Effector memory CD8-positive, alpha-beta T cell (primary cell): ENCODE measurements at regions not wholly inside any gene's neighbourhood (a gene's known extent, or its start where the extent isn't known, plus 50 kb on each side); places are given as distances from the start of the nearest gene placed in this dataset.

ENCODE experiments used
- ATAC-seq: fragments of 150-1000 bp; cut with Tn5 transposase; replicated peaks from 2 replicates; pipeline ENCODE4 v1.10.0; 2021; ENCODE audit warnings: mild to moderate bottlenecking, moderate library complexity
- DNase-seq, 3 experiments: peaks; one replicate each; pipeline ENCODE4 v3.0.0; 2021
- H3K27ac Mint-ChIP-seq, 2 donors: one replicate each; pipeline ENCODE4 v1.8.0; 2022; ENCODE audit warnings: mild to moderate bottlenecking in 2 of 2, mixed read lengths in 2 of 2, moderate library complexity in 2 of 2
- H3K27me3 Mint-ChIP-seq, 2 donors: one replicate each; pipeline ENCODE4 v1.8.0; 2022; ENCODE audit warnings: mixed read lengths in 2 of 2
- H3K36me3 Mint-ChIP-seq: one replicate; pipeline ENCODE4 v1.8.0; 2022; ENCODE audit warnings: mild to moderate bottlenecking, moderate library complexity, mixed read lengths; ENCODE audit not compliant: insufficient read depth
- H3K4me1 Mint-ChIP-seq, 2 donors: one replicate each; pipeline ENCODE4 v1.8.0; 2022; ENCODE audit warnings: low read depth in 2 of 2, mixed read lengths in 2 of 2
- H3K4me3 Mint-ChIP-seq, 2 donors: one replicate each; pipeline ENCODE4 v1.8.0; 2022; ENCODE audit warnings: mild to moderate bottlenecking in 2 of 2, mixed read lengths in 2 of 2, moderate library complexity in 2 of 2
- H3K9me3 Mint-ChIP-seq, 2 donors: one replicate each; pipeline ENCODE4 v1.8.0; 2022; ENCODE audit warnings: mixed read lengths in 2 of 2

- ATAC-seq (no peak), DNase-seq (no peak)
- Mint-ChIP-seq H3K27ac (no peak overlapping the region), H3K9me3 (no peaks in the 10 kb centered on the region), H3K36me3 (no peaks in the 10 kb centered on the region), H3K4me1 (no peaks in the 10 kb centered on the region), H3K27me3 (peaks cover 30 to 55% of the 10 kb centered on the region in 2 donors), H3K4me3 (no peak overlapping the region)
Measured at GRCh38 chr2:224142397-224143312, 103.6 kb upstream of the SERPINE2 start.

DNA sequence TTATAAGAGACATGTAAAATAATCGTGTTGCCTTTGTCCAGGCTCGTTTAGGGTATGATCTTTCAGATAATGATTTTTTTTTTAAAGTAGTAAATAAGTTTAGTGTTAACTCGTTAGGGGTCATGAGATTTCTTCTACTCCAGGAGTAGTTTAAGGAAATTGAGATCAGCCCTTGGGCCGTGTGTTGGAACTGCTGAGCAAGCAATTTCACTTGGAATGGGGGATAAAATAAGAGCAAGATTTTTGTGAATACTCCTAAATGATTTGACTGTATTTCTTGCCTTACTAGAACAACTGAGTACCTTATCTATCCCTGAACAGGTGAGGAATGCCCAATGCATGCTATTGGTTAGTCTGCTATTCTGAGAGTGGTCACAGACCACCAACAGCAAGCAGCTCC lies 102.2 kb upstream of the SERPINE2 start:
- Mint-ChIP-seq H3K4me3 (no peak overlapping the region), H3K27ac (no peak overlapping the region), H3K4me1 (no peaks in the 10 kb centered on the region), H3K36me3 (no peaks in the 10 kb centered on the region), H3K27me3 (peaks cover 26 to 47% of the 10 kb centered on the region in 2 donors), H3K9me3 (no peaks in the 10 kb centered on the region)
- DNase-seq (no peak), ATAC-seq (no peak)

GRCh38 chr2:224137208-224137607 lies 98.1 kb upstream of the SERPINE2 start:
- H3K36me3 Mint-ChIP-seq: no peaks in the 10 kb centered on the region
- no peak for DNase-seq
- H3K4me1 Mint-ChIP-seq: no peaks in the 10 kb centered on the region
- no peak overlapping the region for H3K27ac Mint-ChIP-seq
- no peak for ATAC-seq
- no peak overlapping the region for H3K4me3 Mint-ChIP-seq
- H3K9me3 Mint-ChIP-seq: no peaks in the 10 kb centered on the region
- peaks cover 32 to 57% of the 10 kb centered on the region in 2 donors for H3K27me3 Mint-ChIP-seq

DNA sequence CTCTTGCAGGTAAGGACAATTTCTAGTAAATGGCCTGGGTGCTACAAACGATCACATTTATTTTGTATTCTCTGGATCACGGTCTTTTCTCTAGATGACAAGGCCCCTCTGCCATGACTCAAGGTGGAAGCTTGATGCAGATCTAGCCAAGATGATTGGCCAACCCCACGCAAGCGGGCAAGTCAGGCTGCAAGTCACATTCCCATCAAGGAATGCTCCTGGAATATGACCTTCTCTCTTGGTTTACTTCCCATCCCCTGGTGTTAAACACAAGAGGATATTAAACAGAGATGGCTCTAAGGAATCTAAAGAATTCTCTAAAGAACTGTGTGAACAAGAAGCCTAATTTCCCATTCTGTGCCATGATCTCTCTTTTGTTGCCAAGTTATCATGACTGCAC lies 97.3 kb upstream of the SERPINE2 start:
- H3K27ac Mint-ChIP-seq: no peak overlapping the region
- H3K4me1 Mint-ChIP-seq: no peaks in the 10 kb centered on the region
- peaks cover 34 to 57% of the 10 kb centered on the region in 2 donors for H3K27me3 Mint-ChIP-seq
- H3K4me3 Mint-ChIP-seq: no peak overlapping the region
- no peaks in the 10 kb centered on the region for H3K36me3 Mint-ChIP-seq
- no peak for DNase-seq
- H3K9me3 Mint-ChIP-seq: no peaks in the 10 kb centered on the region
- ATAC-seq: no peak

GRCh38 chr2:224135881-224136280 lies 96.8 kb upstream of the SERPINE2 start:
- no peaks in the 10 kb centered on the region for H3K4me1 Mint-ChIP-seq

GRCh38 chr2:224134003-224134734 lies 95.1 kb upstream of the SERPINE2 start:
- Mint-ChIP-seq H3K27ac (no peak overlapping the region), H3K9me3 (no peaks in the 10 kb centered on the region), H3K4me1 (no peaks in the 10 kb centered on the region), H3K36me3 (no peaks in the 10 kb centered on the region), H3K27me3 (peaks cover 36 to 61% of the 10 kb centered on the region in 2 donors), H3K4me3 (no peak overlapping the region)
- ATAC-seq: no peak
- no peak for DNase-seq

More at GRCh38 chr2:224135881-224136280, 96.8 kb upstream of the SERPINE2 start:
- no peak for ATAC-seq
- Mint-ChIP-seq H3K27ac (no peak overlapping the region), H3K27me3 (peaks cover 36 to 60% of the 10 kb centered on the region in 2 donors), H3K9me3 (no peaks in the 10 kb centered on the region), H3K4me3 (no peak overlapping the region), H3K36me3 (no peaks in the 10 kb centered on the region)
- DNase-seq: no peak

DNA sequence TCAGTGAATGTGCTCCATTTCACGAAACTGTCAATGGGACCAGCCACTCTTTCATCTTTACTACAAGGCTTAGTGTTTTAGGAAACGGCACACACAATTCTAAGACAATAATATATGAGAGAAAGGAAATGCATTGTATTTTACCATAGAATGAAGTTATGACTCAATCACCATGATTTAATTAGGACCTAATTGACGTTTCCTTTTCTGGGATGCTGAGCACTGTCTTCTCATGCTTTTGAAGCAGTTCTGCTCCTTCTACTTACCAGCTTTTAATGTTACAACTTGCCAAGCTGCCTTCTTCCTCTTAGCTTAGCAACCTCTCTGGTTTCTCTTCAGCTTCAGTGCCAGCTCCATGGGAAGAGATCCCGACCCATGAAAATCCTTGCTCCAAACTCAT lies 94.3 kb upstream of the SERPINE2 start:
- Mint-ChIP-seq H3K9me3 (no peaks in the 10 kb centered on the region), H3K4me1 (no peaks in the 10 kb centered on the region), H3K27me3 (peaks cover 40 to 58% of the 10 kb centered on the region in 2 donors), H3K27ac (no peak overlapping the region), H3K4me3 (no peak overlapping the region), H3K36me3 (no peaks in the 10 kb centered on the region)
- no peak for DNase-seq
- ATAC-seq: no peak

- H3K27me3 Mint-ChIP-seq: peaks cover 30 to 83% of the 10 kb centered on the region in 2 donors
- H3K9me3 Mint-ChIP-seq: peaks cover 0 to 10% of the 10 kb centered on the region in 2 donors
- H3K36me3 Mint-ChIP-seq: no peaks in the 10 kb centered on the region
- no peak for ATAC-seq
- DNase-seq: no peak
- no peak overlapping the region for H3K4me3 Mint-ChIP-seq
- no peaks in the 10 kb centered on the region for H3K4me1 Mint-ChIP-seq
- no peak overlapping the region for H3K27ac Mint-ChIP-seq
Measured at GRCh38 chr2:224127871-224128501, 88.9 kb upstream of the SERPINE2 start.

- Mint-ChIP-seq H3K36me3 (no peaks in the 10 kb centered on the region), H3K27ac (no peak overlapping the region), H3K4me1 (no peaks in the 10 kb centered on the region), H3K27me3 (peaks cover 14 to 67% of the 10 kb centered on the region in 2 donors), H3K9me3 (peaks cover 0 to 10% of the 10 kb centered on the region in 2 donors), H3K4me3 (no peak overlapping the region)
- DNase-seq: no peak
- ATAC-seq: no peak
Measured at GRCh38 chr2:224126440-224126839, 87.4 kb upstream of the SERPINE2 start.

DNA sequence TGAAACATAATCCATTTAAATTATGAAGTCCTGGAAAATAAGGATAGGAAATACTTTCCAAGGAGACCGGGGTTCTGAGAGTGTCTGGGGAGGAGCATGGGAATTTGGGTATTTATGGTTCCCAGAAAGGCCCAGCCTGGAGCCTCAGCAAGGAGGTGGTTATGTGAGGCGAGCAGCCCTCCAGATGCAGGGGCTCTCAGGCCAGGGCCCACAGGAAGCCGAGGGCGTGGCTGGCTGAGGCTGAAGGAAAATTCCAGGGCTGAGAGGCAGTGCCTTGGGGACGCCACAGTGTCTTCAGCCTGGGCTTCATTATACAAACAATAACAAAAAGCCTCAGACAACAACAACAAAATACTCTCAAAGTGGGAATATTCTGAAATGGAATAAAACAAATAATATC lies 86.9 kb upstream of the SERPINE2 start:
- Mint-ChIP-seq H3K4me3 (no peak overlapping the region), H3K27ac (no peak overlapping the region), H3K36me3 (no peaks in the 10 kb centered on the region), H3K9me3 (peaks cover 0 to 10% of the 10 kb centered on the region in 2 donors), H3K27me3 (peaks cover 10 to 63% of the 10 kb centered on the region in 2 donors), H3K4me1 (no peaks in the 10 kb centered on the region)
- ATAC-seq: no peak
- DNase-seq: no peak

DNA sequence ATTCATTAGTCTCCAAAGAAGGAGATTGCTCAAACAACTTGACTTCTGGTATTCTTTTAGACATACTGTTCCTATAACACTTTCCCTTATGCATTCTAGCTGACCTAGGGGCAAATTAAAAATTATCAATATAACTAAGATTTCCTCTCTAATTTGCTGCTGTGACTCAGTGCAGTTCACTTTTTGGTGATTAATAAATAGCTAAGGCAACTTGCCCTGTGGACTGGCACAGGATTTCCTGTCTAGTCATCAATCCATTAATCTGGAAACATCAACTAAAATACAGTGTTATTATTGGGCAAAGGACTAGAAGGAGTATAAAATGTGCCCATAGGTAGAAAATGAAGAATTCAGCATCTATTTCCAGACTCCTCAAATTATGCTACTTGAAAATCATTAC lies 83.5 kb upstream of the SERPINE2 start:
- DNase-seq: no peak

GRCh38 chr2:224121406-224122067 lies 82.5 kb upstream of the SERPINE2 start:
- H3K27ac Mint-ChIP-seq: no peak overlapping the region
- no peaks in the 10 kb centered on the region for H3K4me1 Mint-ChIP-seq
- H3K4me3 Mint-ChIP-seq: no peak overlapping the region
- H3K9me3 Mint-ChIP-seq: peaks cover 0 to 10% of the 10 kb centered on the region in 2 donors
- ATAC-seq: no peak
- H3K27me3 Mint-ChIP-seq: peaks cover 15 to 40% of the 10 kb centered on the region in 2 donors
- no peaks in the 10 kb centered on the region for H3K36me3 Mint-ChIP-seq
- no peak for DNase-seq

More for the DNA sequence above, 83.5 kb upstream of the SERPINE2 start:
- H3K9me3 Mint-ChIP-seq: peaks cover 0 to 10% of the 10 kb centered on the region in 2 donors
- no peaks in the 10 kb centered on the region for H3K36me3 Mint-ChIP-seq
- no peaks in the 10 kb centered on the region for H3K4me1 Mint-ChIP-seq
- peaks cover 5 to 42% of the 10 kb centered on the region in 2 donors for H3K27me3 Mint-ChIP-seq
- no peak for ATAC-seq
- no peak overlapping the region for H3K27ac Mint-ChIP-seq
- H3K4me3 Mint-ChIP-seq: no peak overlapping the region

GRCh38 chr2:224120986-224121385 lies 81.9 kb upstream of the SERPINE2 start:
- no peak for DNase-seq
- Mint-ChIP-seq H3K27me3 (peaks cover 16 to 34% of the 10 kb centered on the region in 2 donors), H3K4me1 (no peaks in the 10 kb centered on the region), H3K27ac (no peak overlapping the region), H3K9me3 (peaks cover 0 to 10% of the 10 kb centered on the region in 2 donors), H3K36me3 (no peaks in the 10 kb centered on the region), H3K4me3 (no peak overlapping the region)
- no peak for ATAC-seq
